Right lobe of liver (tissue), 4 donors: ENCODE measurements at regions not wholly inside any gene's neighbourhood (a gene's known extent, or its start where the extent isn't known, plus 50 kb on each side); places are given as distances from the start of the nearest gene placed in this dataset.

Experiments
- CTCF ChIP-seq, 4 donors: fragments of 200-600 bp in 3 of 4; fragments of 450-650 bp in 1 of 4; IDR thresholded peaks; one replicate each; pipeline versions ENCODE4 v1.5.1 to v1.8.0; 2016 to 2022; ENCODE audit warnings: antibody characterized with exemption in 4 of 4, mild to moderate bottlenecking in 2 of 4
- POLR2A ChIP-seq: fragments of 450-650 bp; IDR thresholded peaks from one replicate; pipeline ENCODE4 v1.6.1; 2017; ENCODE audit warnings: antibody characterized with exemption, mild to moderate bottlenecking
- donor health status: DM: no; HTN: no; CAD: no.
- donor health status: DM: no; HTN: no; CAD: no.
- donor health status: DM: no; HTN: yes; CAD: no.

- TF ChIP-seq CTCF (IDR thresholded peaks at IDR 0.05) = no peak
- TF ChIP-seq POLR2A = no peak
Measured at GRCh38 chr11:69964247-69964643, 113.9 kb upstream of the ANO1 start.
